ENCODE measurements at regions not wholly inside any gene's neighbourhood (a gene's known extent, or its start where the extent isn't known, plus 50 kb on each side); places are given as distances from the start of the nearest gene placed in this dataset.
A peak's percentile ranks its signal among the peaks of the same experiment; 100 is the strongest.

GRCh38 chr9:3018691-3019230, 174.9 kb upstream of the PUM3 start:
- H3K4me3 ChIP-seq: no peak overlapping the region
- peaks cover 0 to 4% (median 0%) of the 10 kb centered on the region in 3 donors for H3K27me3 ChIP-seq (ENCODE audit: insufficient read depth in 3 of 3, low read length in 2 of 3)
- intact Hi-C loops (cut with DNase I): no loop called here
- WGBS, 3 donors: 4 to 10% (median 8%) methylated on average over 5 of the region's 5 CpGs
- H3K9me3 ChIP-seq: no peaks in the 10 kb centered on the region
- TF ChIP-seq CTCF (IDR thresholded peaks at IDR 0.05): no peak
- DNase-seq: no peak
- ATAC-seq: peak in 3 of 4 donors; percentile 48 to 69 (median 50)
- H3K4me1 ChIP-seq: no peaks in the 10 kb centered on the region
- no peak overlapping the region for H3K27ac ChIP-seq
- H3K36me3 ChIP-seq (ENCODE audit: insufficient read depth in 1 of 2, low read depth in 1 of 2): no peaks in the 10 kb centered on the region

- intact Hi-C loops (cut with DNase I): no loop called here
- Histone ChIP-seq H3K27ac (no peak overlapping the region), H3K9me3 (no peaks in the 10 kb centered on the region), H3K27me3 (ENCODE audit: insufficient read depth in 3 of 3, low read length in 2 of 3) (peaks cover 0 to 4% (median 0%) of the 10 kb centered on the region in 3 donors), H3K4me3 (no peak overlapping the region), H3K36me3 (ENCODE audit: insufficient read depth in 1 of 2, low read depth in 1 of 2) (no peaks in the 10 kb centered on the region), H3K4me1 (no peaks in the 10 kb centered on the region)
- TF ChIP-seq CTCF (IDR thresholded peaks at IDR 0.05): no peak
- ATAC-seq: no peak
- no peak for DNase-seq
- WGBS, 3 donors: 29 to 48% (median 31%) methylated on average over 2 of the region's 2 CpGs
Observed at GRCh38 chr9:3018071-3018470, 174.2 kb upstream of the PUM3 start.

- no peaks in the 10 kb centered on the region for H3K4me1 ChIP-seq
- 81 to 88% (median 83%) methylated on average over 3 of the region's 3 CpGs for WGBS, 3 donors
Observed at GRCh38 chr9:3014178-3014577, 170.3 kb upstream of the PUM3 start.

GRCh38 chr9:3012842-3013241, 168.9 kb upstream of the PUM3 start:
- 76 to 78% (median 78%) methylated on average over 5 of the region's 5 CpGs for WGBS, 3 donors
- Histone ChIP-seq H3K27ac (no peak overlapping the region), H3K4me3 (no peak overlapping the region), H3K36me3 (ENCODE audit: insufficient read depth in 1 of 2, low read depth in 1 of 2) (no peaks in the 10 kb centered on the region), H3K4me1 (no peaks in the 10 kb centered on the region), H3K9me3 (no peaks in the 10 kb centered on the region), H3K27me3 (ENCODE audit: insufficient read depth in 3 of 3, low read length in 2 of 3) (no peaks in the 10 kb centered on the region)
- intact Hi-C loops (cut with DNase I): no loop called here
- DNase-seq (no peak), ATAC-seq (no peak)
- no peak for TF ChIP-seq CTCF (IDR thresholded peaks at IDR 0.05)

More at GRCh38 chr9:3014178-3014577, 170.3 kb upstream of the PUM3 start:
- no peak for ATAC-seq
- Histone ChIP-seq H3K36me3 (ENCODE audit: insufficient read depth in 1 of 2, low read depth in 1 of 2) (no peaks in the 10 kb centered on the region), H3K4me3 (no peak overlapping the region), H3K9me3 (no peaks in the 10 kb centered on the region), H3K27ac (no peak overlapping the region), H3K27me3 (ENCODE audit: insufficient read depth in 3 of 3, low read length in 2 of 3) (no peaks in the 10 kb centered on the region)
- no peak for DNase-seq
- no peak for TF ChIP-seq CTCF (IDR thresholded peaks at IDR 0.05)
- intact Hi-C loops (cut with DNase I): no loop called here

GRCh38 chr9:3012245-3012644, 168.3 kb upstream of the PUM3 start:
- no peak for ATAC-seq
- Histone ChIP-seq H3K4me1 (no peaks in the 10 kb centered on the region), H3K27me3 (ENCODE audit: insufficient read depth in 3 of 3, low read length in 2 of 3) (no peaks in the 10 kb centered on the region), H3K4me3 (no peak overlapping the region), H3K36me3 (ENCODE audit: insufficient read depth in 1 of 2, low read depth in 1 of 2) (no peaks in the 10 kb centered on the region), H3K9me3 (no peaks in the 10 kb centered on the region), H3K27ac (no peak overlapping the region)
- no peak for TF ChIP-seq CTCF (IDR thresholded peaks at IDR 0.05)
- DNase-seq: no peak
- WGBS, 3 donors: 61 to 82% (median 82%) methylated on average over 6 of the region's 6 CpGs
- intact Hi-C loops (cut with DNase I): no loop called here
